ENCODE measurements at regions not wholly inside any gene's neighbourhood (a gene's known extent, or its start where the extent isn't known, plus 50 kb on each side); places are given as distances from the start of the nearest gene placed in this dataset.

DNA sequence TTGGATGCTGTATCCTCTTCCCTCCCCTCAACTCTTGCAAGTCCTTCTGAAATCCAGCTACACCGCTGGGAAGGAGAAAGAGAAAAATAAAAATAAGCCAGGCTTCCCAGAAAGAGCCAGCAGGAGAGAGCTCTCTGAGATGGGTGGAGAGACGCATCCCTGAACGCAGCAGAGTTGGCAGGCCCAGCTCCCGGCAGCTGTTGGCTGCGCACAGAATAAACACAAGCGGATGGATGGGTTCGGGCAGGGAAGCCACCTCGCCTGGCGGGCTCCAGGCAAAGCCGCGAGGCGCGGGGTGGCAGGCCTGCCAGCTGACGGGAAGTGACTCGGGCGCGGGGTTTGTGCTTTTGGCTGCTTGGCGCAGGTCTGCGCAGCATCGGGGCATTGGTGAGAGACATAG lies 537.7 kb downstream of the MIAT start:
- Histone ChIP-seq H3K4me3 (ENCODE audit: low read depth in 1 of 2, low read length in 1 of 2) (no peak overlapping the region), H3K36me3 (no peaks in the 10 kb centered on the region), H3K4me1 (ENCODE audit: control insufficient read depth in 1 of 2, insufficient read depth in 1 of 2, low read depth in 1 of 2, low read length in 1 of 2) (no peaks in the 10 kb centered on the region), H3K27me3 (no peaks in the 10 kb centered on the region), H3K27ac (no peak overlapping the region), H3K9me3 (no peaks in the 10 kb centered on the region)
- TF ChIP-seq, protein P1, sequence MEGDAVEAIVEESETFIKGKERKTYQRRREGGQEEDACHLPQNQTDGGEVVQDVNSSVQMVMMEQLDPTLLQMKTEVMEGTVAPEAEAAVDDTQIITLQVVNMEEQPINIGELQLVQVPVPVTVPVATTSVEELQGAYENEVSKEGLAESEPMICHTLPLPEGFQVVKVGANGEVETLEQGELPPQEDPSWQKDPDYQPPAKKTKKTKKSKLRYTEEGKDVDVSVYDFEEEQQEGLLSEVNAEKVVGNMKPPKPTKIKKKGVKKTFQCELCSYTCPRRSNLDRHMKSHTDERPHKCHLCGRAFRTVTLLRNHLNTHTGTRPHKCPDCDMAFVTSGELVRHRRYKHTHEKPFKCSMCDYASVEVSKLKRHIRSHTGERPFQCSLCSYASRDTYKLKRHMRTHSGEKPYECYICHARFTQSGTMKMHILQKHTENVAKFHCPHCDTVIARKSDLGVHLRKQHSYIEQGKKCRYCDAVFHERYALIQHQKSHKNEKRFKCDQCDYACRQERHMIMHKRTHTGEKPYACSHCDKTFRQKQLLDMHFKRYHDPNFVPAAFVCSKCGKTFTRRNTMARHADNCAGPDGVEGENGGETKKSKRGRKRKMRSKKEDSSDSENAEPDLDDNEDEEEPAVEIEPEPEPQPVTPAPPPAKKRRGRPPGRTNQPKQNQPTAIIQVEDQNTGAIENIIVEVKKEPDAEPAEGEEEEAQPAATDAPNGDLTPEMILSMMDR (IDR thresholded peaks at IDR 0.05) = no peak

DNA sequence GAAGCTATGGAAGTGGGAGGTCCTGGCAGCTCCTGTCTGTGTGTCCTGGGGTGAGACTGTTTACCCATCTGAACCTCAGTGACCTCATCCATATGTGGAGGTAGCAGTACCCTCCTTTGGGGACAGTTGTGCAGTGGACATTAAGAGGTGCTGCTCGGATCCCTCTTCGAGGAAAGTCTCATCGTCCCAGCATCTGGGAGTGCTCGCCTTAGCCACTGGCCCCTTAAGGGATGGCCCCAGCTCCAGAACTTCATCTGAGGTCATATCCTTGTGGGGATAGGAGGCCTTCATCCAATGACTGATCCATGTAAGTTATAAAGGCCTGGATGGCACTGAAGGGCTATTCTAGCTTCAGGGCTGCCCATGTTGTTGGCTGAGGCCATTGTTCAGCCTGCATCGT lies 538.1 kb downstream of the MIAT start:
- Histone ChIP-seq H3K4me3 (ENCODE audit: low read depth in 1 of 2, low read length in 1 of 2) (no peak overlapping the region), H3K36me3 (no peaks in the 10 kb centered on the region)

DNA sequence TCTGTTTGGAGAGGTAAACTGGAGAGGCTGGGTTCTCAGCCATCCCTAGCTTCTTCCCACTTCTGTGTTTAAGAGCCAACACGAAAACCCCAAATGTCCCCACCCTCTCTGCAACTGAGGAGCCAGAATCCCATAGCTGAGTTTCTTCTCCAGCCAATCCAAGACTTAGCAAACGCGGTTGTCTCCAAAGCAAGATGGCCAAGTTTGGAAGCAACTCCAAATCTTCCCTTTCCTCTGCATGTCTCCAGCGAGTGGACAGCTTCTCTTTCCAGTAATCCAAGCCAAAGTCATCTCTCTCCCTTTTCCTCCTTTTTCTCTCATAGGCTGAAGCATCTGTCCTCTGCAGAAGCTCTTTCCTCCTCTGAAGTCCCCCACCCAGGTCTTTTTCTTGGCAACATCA lies 539.2 kb downstream of the MIAT start:
- no peaks in the 10 kb centered on the region for H3K27me3 ChIP-seq
- no peak overlapping the region for H3K27ac ChIP-seq
- TF ChIP-seq, protein P1 (IDR thresholded peaks at IDR 0.05) = no peak
- H3K36me3 ChIP-seq = no peaks in the 10 kb centered on the region
- H3K4me3 ChIP-seq (ENCODE audit: low read depth in 1 of 2, low read length in 1 of 2) = no peak overlapping the region
- no peaks in the 10 kb centered on the region for H3K4me1 ChIP-seq (ENCODE audit: control insufficient read depth in 1 of 2, insufficient read depth in 1 of 2, low read depth in 1 of 2, low read length in 1 of 2)
- no peaks in the 10 kb centered on the region for H3K9me3 ChIP-seq

More for the DNA sequence above, 538.1 kb downstream of the MIAT start:
- no peak overlapping the region for H3K27ac ChIP-seq
- no peaks in the 10 kb centered on the region for H3K4me1 ChIP-seq (ENCODE audit: control insufficient read depth in 1 of 2, insufficient read depth in 1 of 2, low read depth in 1 of 2, low read length in 1 of 2)
- no peaks in the 10 kb centered on the region for H3K9me3 ChIP-seq
- TF ChIP-seq, protein P1 (IDR thresholded peaks at IDR 0.05) = no peak
- H3K27me3 ChIP-seq = no peaks in the 10 kb centered on the region

DNA sequence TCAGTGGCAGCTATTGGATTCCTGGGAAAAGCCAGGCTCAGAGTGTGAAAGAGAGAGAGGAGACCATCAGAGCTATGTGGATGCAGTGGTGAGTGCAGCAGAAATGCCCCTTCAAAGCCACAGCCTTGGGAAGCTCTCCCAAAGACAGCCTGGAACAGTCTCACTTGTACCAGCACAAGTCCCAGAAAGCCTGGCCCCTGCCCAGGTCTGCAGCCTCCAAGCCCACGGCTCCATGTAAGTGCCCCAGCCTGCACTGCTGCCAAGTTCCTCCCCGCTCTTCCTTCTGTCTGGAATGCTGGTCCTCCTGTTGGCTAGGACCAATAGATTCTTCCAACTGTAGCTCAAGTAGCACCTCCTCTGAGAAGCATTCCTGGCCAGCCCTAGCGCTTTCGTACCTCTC lies 539.7 kb downstream of the MIAT start:
- TF ChIP-seq, protein P1 (IDR thresholded peaks at IDR 0.05) = no peak
- Histone ChIP-seq H3K27me3 (no peaks in the 10 kb centered on the region), H3K4me1 (ENCODE audit: control insufficient read depth in 1 of 2, insufficient read depth in 1 of 2, low read depth in 1 of 2, low read length in 1 of 2) (no peaks in the 10 kb centered on the region)

DNA sequence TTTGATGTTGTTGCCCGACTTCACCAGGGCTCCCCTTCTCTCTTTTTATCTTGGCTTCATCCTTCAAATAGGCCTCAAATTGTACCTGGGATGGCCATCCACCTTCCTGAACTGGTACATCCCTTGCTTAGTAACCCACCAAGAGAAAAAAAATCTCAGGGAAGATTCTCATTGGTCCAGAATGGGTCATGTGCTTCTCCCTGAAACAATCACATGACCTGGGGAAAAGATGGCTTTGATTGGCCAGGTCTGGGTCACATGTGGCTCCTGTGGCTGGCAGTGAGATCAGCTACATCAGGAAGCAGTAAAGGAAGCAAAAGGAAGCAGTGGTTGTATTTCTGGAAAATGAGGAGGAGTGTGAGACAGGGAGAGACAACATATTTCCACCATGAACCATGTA lies 540.2 kb downstream of the MIAT start:
- TF ChIP-seq, protein P1 (IDR thresholded peaks at IDR 0.05) = no peak
- H3K9me3 ChIP-seq = no peaks in the 10 kb centered on the region
- no peaks in the 10 kb centered on the region for H3K4me1 ChIP-seq (ENCODE audit: control insufficient read depth in 1 of 2, insufficient read depth in 1 of 2, low read depth in 1 of 2, low read length in 1 of 2)
- H3K4me3 ChIP-seq (ENCODE audit: low read depth in 1 of 2, low read length in 1 of 2) = no peak overlapping the region
- H3K27me3 ChIP-seq = no peaks in the 10 kb centered on the region
- no peaks in the 10 kb centered on the region for H3K36me3 ChIP-seq
- H3K27ac ChIP-seq = no peak overlapping the region

More for the DNA sequence above, 539.7 kb downstream of the MIAT start:
- no peak overlapping the region for H3K4me3 ChIP-seq (ENCODE audit: low read depth in 1 of 2, low read length in 1 of 2)
- no peaks in the 10 kb centered on the region for H3K9me3 ChIP-seq
- no peaks in the 10 kb centered on the region for H3K36me3 ChIP-seq
- no peak overlapping the region for H3K27ac ChIP-seq

DNA sequence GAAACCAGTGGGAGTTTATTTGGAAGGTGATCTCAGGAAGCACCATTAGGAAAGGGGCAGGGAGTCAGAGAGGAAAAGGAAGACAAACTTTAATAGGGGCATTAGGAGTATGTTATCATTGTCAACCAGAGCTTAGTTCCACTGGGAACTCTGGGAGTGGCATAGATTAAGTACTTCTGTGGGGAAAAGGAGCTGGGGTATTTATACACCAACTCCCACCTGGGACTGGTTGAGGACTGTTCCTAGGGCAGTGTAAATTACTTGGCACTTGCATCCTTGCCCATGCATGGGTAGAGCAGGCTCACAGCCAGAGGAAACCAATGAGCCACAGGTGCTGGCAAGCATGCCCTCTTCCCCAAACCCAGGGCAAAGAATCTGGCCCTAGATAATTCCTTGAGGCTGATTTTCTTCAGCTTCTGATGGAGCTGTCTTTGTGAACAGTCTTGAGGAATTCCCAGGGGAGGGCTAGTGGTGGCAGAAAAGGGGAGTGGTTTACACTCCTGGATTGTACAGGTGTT lies 541.2 kb downstream of the MIAT start:
- no peaks in the 10 kb centered on the region for H3K4me1 ChIP-seq (ENCODE audit: control insufficient read depth in 1 of 2, insufficient read depth in 1 of 2, low read depth in 1 of 2, low read length in 1 of 2)
- TF ChIP-seq, protein P1 (IDR thresholded peaks at IDR 0.05) = no peak
- no peaks in the 10 kb centered on the region for H3K36me3 ChIP-seq

More for the DNA sequence above, 541.2 kb downstream of the MIAT start:
- H3K27ac ChIP-seq = no peak overlapping the region
- no peak overlapping the region for H3K4me3 ChIP-seq (ENCODE audit: low read depth in 1 of 2, low read length in 1 of 2)
- H3K27me3 ChIP-seq = peaks cover 3% of the 10 kb centered on the region
- H3K9me3 ChIP-seq = no peaks in the 10 kb centered on the region
